ENCODE measurements at regions not wholly inside any gene's neighbourhood (a gene's known extent, or its start where the extent isn't known, plus 50 kb on each side); places are given as distances from the start of the nearest gene placed in this dataset.
"Not testable (repeated sequence)": the region's sequence is repeated elsewhere in the genome, so short reads cannot be mapped to it uniquely, and the experiment has no call there.

DNA sequence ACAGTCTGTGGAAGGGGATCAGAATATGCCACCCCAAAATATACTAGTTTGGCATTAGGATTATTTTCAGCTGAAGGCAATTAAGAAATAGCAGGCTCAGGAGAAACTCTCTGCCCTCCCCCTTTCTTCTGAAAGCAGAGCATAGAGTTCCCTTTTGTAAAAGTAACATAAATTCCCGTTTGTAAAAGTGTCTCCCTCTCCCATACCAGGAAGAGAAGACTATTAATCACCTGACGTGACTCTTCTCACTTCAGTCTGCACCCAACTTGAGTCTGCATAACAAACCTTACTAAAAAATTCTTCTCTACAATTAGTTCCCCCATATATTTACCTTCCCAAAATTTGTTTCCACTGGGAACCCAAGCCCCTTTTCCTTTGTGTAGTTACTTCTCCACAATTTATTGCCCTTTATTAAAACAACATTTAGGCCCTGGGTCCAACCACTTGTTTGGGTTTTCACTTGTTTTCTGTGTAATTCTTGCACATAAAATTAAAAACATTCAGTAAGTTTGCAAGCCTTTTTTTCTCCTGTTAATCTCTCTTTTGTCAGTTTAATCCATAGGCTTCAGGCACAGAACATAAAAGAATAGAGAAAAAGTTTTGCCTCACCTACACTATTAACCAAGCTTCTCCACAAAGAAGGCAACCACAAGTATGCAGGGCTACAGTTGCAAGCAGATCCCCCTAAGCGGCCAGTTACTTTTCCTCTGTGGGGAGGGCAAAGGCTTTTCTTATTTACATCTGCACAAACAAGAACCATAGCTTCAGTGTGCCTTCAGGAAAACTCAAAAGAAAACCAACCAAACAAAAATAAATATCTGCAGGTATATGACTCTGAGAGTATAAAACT lies 73.8 kb upstream of the EPCAM start:
- Histone ChIP-seq H3K36me3 (no peaks in the 10 kb centered on the region), H3K27me3 (peaks cover 8% of the 10 kb centered on the region), H3K4me3 (no peak overlapping the region), H3K27ac (no peak overlapping the region), H3K9me3 (ENCODE audit: low read depth) (no peaks in the 10 kb centered on the region), H3K4me1 (ENCODE audit: low read depth) (no peaks in the 10 kb centered on the region)
- no peak for TF ChIP-seq CTCF (IDR thresholded peaks at IDR 0.05; ENCODE audit: low read depth, low read length)
- no peak for DNase-seq (ENCODE audit: low read depth in 1 of 2, low spot score in 1 of 2)

DNA sequence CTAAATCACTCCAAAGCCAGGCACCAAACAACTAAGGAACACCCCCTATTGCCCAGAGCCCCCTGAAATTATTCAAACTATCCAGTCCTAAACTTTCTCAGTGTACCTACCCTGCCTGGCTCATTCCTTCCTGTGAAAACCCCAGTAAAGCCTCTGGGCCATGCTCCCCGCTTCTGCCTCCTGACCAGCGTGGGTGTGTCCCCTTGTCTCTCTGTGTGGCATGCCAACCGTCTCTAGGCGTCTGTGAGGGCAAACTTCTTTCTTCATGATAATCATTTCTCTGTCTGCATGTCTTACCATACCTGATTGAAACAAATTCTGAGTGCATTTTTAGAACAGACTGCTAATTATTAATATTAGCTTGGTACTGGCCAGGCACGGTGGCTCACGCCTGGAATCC lies 75.1 kb upstream of the EPCAM start:
- H3K27ac ChIP-seq: no peak overlapping the region
- no peak for TF ChIP-seq CTCF (IDR thresholded peaks at IDR 0.05; ENCODE audit: low read depth, low read length)
- H3K36me3 ChIP-seq: no peaks in the 10 kb centered on the region
- no peaks in the 10 kb centered on the region for H3K4me1 ChIP-seq (ENCODE audit: low read depth)
- DNase-seq (ENCODE audit: low read depth in 1 of 2, low spot score in 1 of 2): no peak
- H3K4me3 ChIP-seq: no peak overlapping the region
- H3K9me3 ChIP-seq (ENCODE audit: low read depth): no peaks in the 10 kb centered on the region
- peaks cover 8% of the 10 kb centered on the region for H3K27me3 ChIP-seq

DNA sequence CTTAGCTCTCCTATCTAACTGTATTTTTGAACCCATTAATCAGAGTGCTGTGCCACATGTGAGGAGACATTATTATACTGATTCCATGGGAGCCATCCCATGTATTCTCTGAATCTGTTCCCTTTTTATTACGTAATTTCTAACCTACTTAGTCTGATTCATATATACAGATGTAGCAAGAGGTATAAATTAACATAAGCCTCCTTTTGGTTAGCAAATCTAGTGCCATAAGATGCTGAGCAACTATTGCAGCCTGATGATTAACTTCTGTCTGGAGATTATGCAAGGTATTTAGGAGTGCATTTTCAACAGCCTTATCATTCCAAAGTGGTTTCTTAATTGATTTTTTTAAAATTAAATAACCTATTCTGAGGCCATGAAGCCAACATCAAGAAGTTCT lies 80.2 kb upstream of the EPCAM start:
- H3K27ac ChIP-seq: no peak overlapping the region
- no peaks in the 10 kb centered on the region for H3K36me3 ChIP-seq
- no peaks in the 10 kb centered on the region for H3K4me1 ChIP-seq (ENCODE audit: low read depth)
- H3K27me3 ChIP-seq: peaks cover 5% of the 10 kb centered on the region
- no peak overlapping the region for H3K4me3 ChIP-seq
- H3K9me3 ChIP-seq (ENCODE audit: low read depth): no peaks in the 10 kb centered on the region
- peak in 1 of 2 donors; percentile 70 for DNase-seq (ENCODE audit: low read depth in 1 of 2, low spot score in 1 of 2)
- TF ChIP-seq CTCF (IDR thresholded peaks at IDR 0.05; ENCODE audit: low read depth, low read length): no peak

DNA sequence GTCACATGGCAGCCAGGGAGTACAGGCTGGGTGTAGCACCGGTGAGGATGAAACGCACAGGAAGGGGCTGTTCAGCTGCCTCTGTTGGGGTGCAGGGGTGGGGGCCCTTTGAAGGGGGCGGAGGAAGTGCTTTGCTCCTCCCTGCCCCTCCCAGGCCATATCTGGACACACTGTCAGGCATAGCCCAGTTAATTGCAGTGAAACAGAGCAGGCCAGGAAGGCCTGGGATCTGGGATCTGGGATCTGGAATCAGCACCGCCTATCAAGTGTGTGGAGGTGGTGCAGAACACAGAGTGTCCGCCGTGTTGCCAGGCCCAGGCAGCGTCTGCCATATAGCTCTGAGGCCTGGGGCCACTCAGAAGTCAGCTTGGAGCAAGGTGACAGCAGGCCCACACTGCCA lies 85.5 kb upstream of the EPCAM start:
- no peaks in the 10 kb centered on the region for H3K9me3 ChIP-seq (ENCODE audit: low read depth)
- H3K4me1 ChIP-seq (ENCODE audit: low read depth): no peaks in the 10 kb centered on the region
- no peak overlapping the region for H3K27ac ChIP-seq
- no peak for DNase-seq (ENCODE audit: low read depth in 1 of 2, low spot score in 1 of 2)
- TF ChIP-seq CTCF (IDR thresholded peaks at IDR 0.05; ENCODE audit: low read depth, low read length): no peak
- H3K4me3 ChIP-seq: no peak overlapping the region
- no peaks in the 10 kb centered on the region for H3K36me3 ChIP-seq
- H3K27me3 ChIP-seq: no peaks in the 10 kb centered on the region

DNA sequence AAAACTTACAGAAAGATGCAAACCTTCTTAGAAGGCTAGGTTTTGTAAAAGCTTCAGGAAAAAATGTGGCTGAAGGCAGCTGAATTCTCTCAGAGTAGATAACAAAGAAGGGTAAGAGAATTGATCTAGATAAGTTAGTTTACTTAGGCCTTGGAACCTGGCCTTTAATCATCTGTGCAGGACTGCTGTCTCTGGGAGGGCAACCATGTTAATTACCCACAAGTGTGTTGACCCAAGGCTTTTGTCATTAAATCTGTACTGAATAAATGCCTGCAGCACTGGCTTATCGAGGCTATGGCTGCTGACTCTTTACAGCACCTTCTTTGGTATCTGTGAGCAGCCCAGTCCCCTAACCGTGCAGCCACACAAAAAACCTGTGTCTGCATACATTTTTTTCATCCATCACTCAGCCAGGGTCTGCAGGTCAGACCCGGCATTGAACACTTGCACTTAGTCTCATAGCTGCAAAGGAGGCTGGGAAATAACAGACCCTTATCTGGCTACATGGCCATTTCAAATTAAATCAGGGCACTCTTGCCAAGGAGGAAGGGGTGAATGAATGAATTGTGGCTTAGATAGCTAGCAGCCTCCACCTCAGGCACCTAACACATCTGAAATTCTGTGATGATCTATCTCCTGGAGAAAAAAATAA lies 86.4 kb upstream of the EPCAM start:
- no peak for TF ChIP-seq CTCF (IDR thresholded peaks at IDR 0.05; ENCODE audit: low read depth, low read length)
- H3K36me3 ChIP-seq: no peaks in the 10 kb centered on the region
- DNase-seq (ENCODE audit: low read depth in 1 of 2, low spot score in 1 of 2): no peak

DNA sequence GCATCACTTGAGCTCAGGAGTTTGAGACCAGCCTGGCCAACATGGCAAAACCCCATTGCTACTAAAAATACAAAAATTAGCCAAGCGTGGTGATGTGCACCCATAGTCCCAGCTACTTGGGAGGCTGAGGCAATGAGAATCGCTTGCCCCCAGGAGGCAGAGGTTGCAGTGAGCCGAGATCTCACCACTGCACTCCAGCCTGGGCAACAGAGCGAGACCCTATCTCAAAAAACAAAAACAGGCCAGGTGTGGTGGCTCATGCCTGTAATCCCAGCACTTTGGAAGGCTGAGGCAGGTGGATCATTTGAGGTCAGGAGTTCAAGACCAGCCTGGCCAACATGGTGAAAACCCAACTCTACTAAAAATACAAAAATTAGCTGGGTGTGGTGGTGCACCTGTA lies 89.6 kb upstream of the EPCAM start:
- not testable (repeated sequence) for H3K36me3 ChIP-seq

More for the DNA sequence above, 86.4 kb upstream of the EPCAM start:
- H3K27ac ChIP-seq: no peak overlapping the region
- no peaks in the 10 kb centered on the region for H3K9me3 ChIP-seq (ENCODE audit: low read depth)
- no peak overlapping the region for H3K4me3 ChIP-seq
- no peaks in the 10 kb centered on the region for H3K4me1 ChIP-seq (ENCODE audit: low read depth)
- no peaks in the 10 kb centered on the region for H3K27me3 ChIP-seq

More for the DNA sequence above, 89.6 kb upstream of the EPCAM start:
- H3K4me1 ChIP-seq (ENCODE audit: low read depth); H3K27me3 ChIP-seq; H3K9me3 ChIP-seq (ENCODE audit: low read depth); DNase-seq (ENCODE audit: low read depth in 1 of 2, low spot score in 1 of 2); H3K4me3 ChIP-seq; H3K27ac ChIP-seq: not testable (repeated sequence)

Data from cardiac muscle cell (in vitro differentiated cells and primary cell).